GM21528 (cell line): ENCODE measurements at regions not wholly inside any gene's neighbourhood (a gene's known extent, or its start where the extent isn't known, plus 50 kb on each side); places are given as distances from the start of the nearest gene placed in this dataset.

Source experiments
- ATAC-seq: cut with Tn5 transposase; IDR thresholded peaks from one replicate; pipeline ENCODE4 v1.9.1; 2021; ENCODE audit warnings: mild to moderate bottlenecking, moderate library complexity; ENCODE audit not compliant: unreplicated experiment, low FRiP score

GRCh38 chr2:48249025-48249424 is 65.5 kb upstream of the FOXN2 start:
- ATAC-seq = no peak

- no peak for ATAC-seq
Measured at GRCh38 chr2:48249631-48250473, 64.6 kb upstream of the FOXN2 start.

- ATAC-seq = no peak
Measured at GRCh38 chr2:48250474-48250844, 64.0 kb upstream of the FOXN2 start.

- ATAC-seq = no peak
Measured at GRCh38 chr2:48250943-48251342, 63.5 kb upstream of the FOXN2 start.

- ATAC-seq = no peak
Measured at GRCh38 chr2:48251437-48252148, 62.9 kb upstream of the FOXN2 start.

- no peak for ATAC-seq
Measured at GRCh38 chr2:48253301-48253700, 61.2 kb upstream of the FOXN2 start.

- ATAC-seq = no peak
Measured at GRCh38 chr2:48254839-48255238, 59.6 kb upstream of the FOXN2 start.

GRCh38 chr2:48257456-48257855 is 57.0 kb upstream of the FOXN2 start:
- no peak for ATAC-seq

- no peak for ATAC-seq
Measured at GRCh38 chr2:48258481-48259149, 55.9 kb upstream of the FOXN2 start.

GRCh38 chr2:48259811-48260210 is 54.7 kb upstream of the FOXN2 start:
- no peak for ATAC-seq

GRCh38 chr2:48264627-48265026 is 49.9 kb upstream of the FOXN2 start:
- ATAC-seq = no peak
